ENCODE measurements at regions not wholly inside any gene's neighbourhood (a gene's known extent, or its start where the extent isn't known, plus 50 kb on each side); places are given as distances from the start of the nearest gene placed in this dataset.

DNA sequence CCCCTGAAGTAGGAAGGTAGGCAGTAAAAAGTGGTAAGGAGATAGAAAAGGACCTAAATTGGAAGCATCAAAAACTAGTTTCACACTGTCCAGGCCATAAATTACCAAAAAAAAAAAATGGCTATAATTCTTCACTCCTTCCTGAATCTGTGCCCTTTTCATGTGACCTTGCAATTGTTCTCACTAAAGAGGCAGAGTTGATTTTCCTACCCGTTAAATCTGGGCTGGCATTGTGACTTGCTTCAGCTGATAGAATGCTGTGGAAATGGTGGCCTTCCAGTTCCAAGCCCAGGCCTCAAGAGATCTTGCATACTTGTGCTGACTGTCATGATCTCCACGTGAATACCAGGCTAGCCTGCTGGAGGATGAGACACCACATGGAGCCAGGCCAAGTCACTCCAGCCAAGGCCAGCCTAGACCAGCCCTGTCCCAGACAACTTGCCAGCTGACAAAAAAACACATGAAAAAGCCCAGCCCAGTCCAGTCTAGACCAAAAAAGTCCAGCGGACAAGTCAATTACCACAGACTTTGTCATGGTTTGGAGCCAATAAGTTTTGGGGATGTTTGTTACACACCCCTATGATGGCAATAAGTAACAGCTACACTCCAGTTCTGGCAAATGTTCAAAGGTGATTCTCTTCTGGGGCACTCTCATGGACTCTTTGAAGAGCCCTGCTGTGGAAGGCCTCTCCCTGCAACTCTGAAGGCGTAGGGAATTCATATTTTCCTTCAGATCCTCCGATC, 51.4 kb upstream of the NUP50 start:
- Histone ChIP-seq H3K79me1 (replicated peaks; ENCODE audit: low read length, poor library complexity, severe bottlenecking) (no peaks in the 10 kb centered on the region), H3K4me1 (ENCODE audit: control insufficient read depth, insufficient read depth, low read depth, low read length) (no peaks in the 10 kb centered on the region), H2BK15ac (ENCODE audit: low read depth, poor library complexity, severe bottlenecking) (no peak overlapping the region), H3K36me3 (ENCODE audit: control insufficient read depth in 1 of 2, insufficient read depth in 2 of 2, low read depth in 1 of 2, low read length in 2 of 2) (no peaks in the 10 kb centered on the region), H2AFZ (ENCODE audit: low read depth, low read length) (no peak overlapping the region), H3K4me3 (ENCODE audit: insufficient read depth in 1 of 2, low read depth in 1 of 2, low read length in 2 of 2) (no peak overlapping the region), H3K23ac (ENCODE audit: low read length in 2 of 2) (no peak overlapping the region), H3K9me3 (ENCODE audit: control insufficient read depth, low read length) (peaks cover 5% of the 10 kb centered on the region), H4K91ac (ENCODE audit: low read length) (no peak overlapping the region), H3K9ac (ENCODE audit: low read length) (no peak overlapping the region), H3K18ac (ENCODE audit: low read depth in 1 of 2, low read length in 2 of 2) (no peak overlapping the region), H3K27me3 (ENCODE audit: control insufficient read depth in 1 of 2, insufficient read depth in 1 of 2, low read length in 2 of 2) (peaks cover 0 to 9% of the 10 kb centered on the region in 2 experiments), H3K4me2 (ENCODE audit: low read length, poor library complexity, severe bottlenecking) (no peak overlapping the region), H2AK5ac (ENCODE audit: low read length, severe bottlenecking) (no peak overlapping the region), H3K27ac (ENCODE audit: low read length, poor library complexity, severe bottlenecking) (no peak overlapping the region), H3K4ac (ENCODE audit: low read depth in 1 of 2, low read length in 2 of 2) (no peak overlapping the region), H2BK5ac (ENCODE audit: low read depth, low read length, poor library complexity, severe bottlenecking) (no peak overlapping the region), H4K8ac (ENCODE audit: low read length) (no peak overlapping the region), H3K14ac (ENCODE audit: low read length in 2 of 2) (no peak overlapping the region), H2BK12ac (ENCODE audit: low read length in 2 of 2) (no peak overlapping the region), H2BK120ac (ENCODE audit: low read depth, low read length) (no peak overlapping the region)
- peak; percentile 70 for DNase-seq
- 73% methylated on average over 5 of the region's 5 CpGs for WGBS
